ENCODE measurements at regions not wholly inside any gene's neighbourhood (a gene's known extent, or its start where the extent isn't known, plus 50 kb on each side); places are given as distances from the start of the nearest gene placed in this dataset.
"Not testable (repeated sequence)": the region's sequence is repeated elsewhere in the genome, so short reads cannot be mapped to it uniquely, and the experiment has no call there.

- no peak for DNase-seq
- H3K4me1 ChIP-seq (ENCODE audit: control insufficient read depth, insufficient read depth, low read length): no peaks in the 10 kb centered on the region
- H3K27ac ChIP-seq (ENCODE audit: low read length): no peak overlapping the region
- H3K4me3 ChIP-seq (ENCODE audit: low read length): no peak overlapping the region
- WGBS (ENCODE audit: insufficient coverage, low lambda C conversion rate): no CpG with 5 or more reads among the region's 5 CpGs
- H3K27me3 ChIP-seq (ENCODE audit: control insufficient read depth, insufficient read depth, low read length): no peaks in the 10 kb centered on the region
- no peaks in the 10 kb centered on the region for H3K36me3 ChIP-seq (ENCODE audit: control insufficient read depth, insufficient read depth, low read length)
- no peaks in the 10 kb centered on the region for H3K9me3 ChIP-seq (ENCODE audit: control insufficient read depth, low read depth, low read length)
Observed at GRCh38 chr7:108848486-108848885, 278.8 kb downstream of the DNAJB9 start.

GRCh38 chr7:108860615-108861014, 290.9 kb downstream of the DNAJB9 start:
- H3K27me3 ChIP-seq (ENCODE audit: control insufficient read depth, insufficient read depth, low read length): no peaks in the 10 kb centered on the region
- H3K36me3 ChIP-seq (ENCODE audit: control insufficient read depth, insufficient read depth, low read length): no peaks in the 10 kb centered on the region
- H3K4me3 ChIP-seq (ENCODE audit: low read length): no peak overlapping the region
- H3K9me3 ChIP-seq (ENCODE audit: control insufficient read depth, low read depth, low read length): no peaks in the 10 kb centered on the region
- DNase-seq: no peak
- H3K4me1 ChIP-seq (ENCODE audit: control insufficient read depth, insufficient read depth, low read length): no peaks in the 10 kb centered on the region
- no peak overlapping the region for H3K27ac ChIP-seq (ENCODE audit: low read length)

- Histone ChIP-seq H3K9me3 (ENCODE audit: control insufficient read depth, low read depth, low read length) (no peaks in the 10 kb centered on the region), H3K36me3 (ENCODE audit: control insufficient read depth, insufficient read depth, low read length) (no peaks in the 10 kb centered on the region), H3K4me1 (ENCODE audit: control insufficient read depth, insufficient read depth, low read length) (no peaks in the 10 kb centered on the region), H3K27ac (ENCODE audit: low read length) (no peak overlapping the region), H3K27me3 (ENCODE audit: control insufficient read depth, insufficient read depth, low read length) (no peaks in the 10 kb centered on the region), H3K4me3 (ENCODE audit: low read length) (no peak overlapping the region)
- no CpG with 5 or more reads among the region's 2 CpGs for WGBS (ENCODE audit: insufficient coverage, low lambda C conversion rate)
- no peak for DNase-seq
Observed at GRCh38 chr7:108861071-108861470, 291.4 kb downstream of the DNAJB9 start.

GRCh38 chr7:108863227-108863848, 293.7 kb downstream of the DNAJB9 start:
- no CpG with 5 or more reads among the region's 9 CpGs for WGBS (ENCODE audit: insufficient coverage, low lambda C conversion rate)
- H3K9me3 ChIP-seq (ENCODE audit: control insufficient read depth, low read depth, low read length): no peaks in the 10 kb centered on the region
- no peaks in the 10 kb centered on the region for H3K4me1 ChIP-seq (ENCODE audit: control insufficient read depth, insufficient read depth, low read length)
- no peaks in the 10 kb centered on the region for H3K36me3 ChIP-seq (ENCODE audit: control insufficient read depth, insufficient read depth, low read length)
- no peak for DNase-seq
- H3K4me3 ChIP-seq (ENCODE audit: low read length): no peak overlapping the region
- H3K27ac ChIP-seq (ENCODE audit: low read length): no peak overlapping the region
- H3K27me3 ChIP-seq (ENCODE audit: control insufficient read depth, insufficient read depth, low read length): no peaks in the 10 kb centered on the region

- WGBS (ENCODE audit: insufficient coverage, low lambda C conversion rate): 83% methylated on average over 1 of the region's 1 CpG
- Histone ChIP-seq H3K27ac (ENCODE audit: low read length) (no peak overlapping the region), H3K27me3 (ENCODE audit: control insufficient read depth, insufficient read depth, low read length) (no peaks in the 10 kb centered on the region), H3K4me1 (ENCODE audit: control insufficient read depth, insufficient read depth, low read length) (no peaks in the 10 kb centered on the region), H3K4me3 (ENCODE audit: low read length) (no peak overlapping the region), H3K36me3 (ENCODE audit: control insufficient read depth, insufficient read depth, low read length) (no peaks in the 10 kb centered on the region), H3K9me3 (ENCODE audit: control insufficient read depth, low read depth, low read length) (peaks cover 8% of the 10 kb centered on the region)
- no peak for DNase-seq
Observed at GRCh38 chr7:108869070-108869469, 299.4 kb downstream of the DNAJB9 start.

GRCh38 chr7:108875139-108875538, 305.5 kb downstream of the DNAJB9 start:
- H3K4me3 ChIP-seq (ENCODE audit: low read length): no peak overlapping the region
- no CpG with 5 or more reads among the region's 4 CpGs for WGBS (ENCODE audit: insufficient coverage, low lambda C conversion rate)
- no peaks in the 10 kb centered on the region for H3K36me3 ChIP-seq (ENCODE audit: control insufficient read depth, insufficient read depth, low read length)
- no peaks in the 10 kb centered on the region for H3K27me3 ChIP-seq (ENCODE audit: control insufficient read depth, insufficient read depth, low read length)
- peaks cover 13% of the 10 kb centered on the region for H3K9me3 ChIP-seq (ENCODE audit: control insufficient read depth, low read depth, low read length)
- H3K27ac ChIP-seq (ENCODE audit: low read length): no peak overlapping the region
- H3K4me1 ChIP-seq (ENCODE audit: control insufficient read depth, insufficient read depth, low read length): no peaks in the 10 kb centered on the region
- DNase-seq: no peak

GRCh38 chr7:108890862-108891261, 321.2 kb downstream of the DNAJB9 start:
- no peak overlapping the region for H3K4me3 ChIP-seq (ENCODE audit: low read length)
- no CpG with 5 or more reads among the region's 2 CpGs for WGBS (ENCODE audit: insufficient coverage, low lambda C conversion rate)
- no peaks in the 10 kb centered on the region for H3K36me3 ChIP-seq (ENCODE audit: control insufficient read depth, insufficient read depth, low read length)
- no peaks in the 10 kb centered on the region for H3K4me1 ChIP-seq (ENCODE audit: control insufficient read depth, insufficient read depth, low read length)
- no peaks in the 10 kb centered on the region for H3K27me3 ChIP-seq (ENCODE audit: control insufficient read depth, insufficient read depth, low read length)
- no peak for DNase-seq
- H3K9me3 ChIP-seq (ENCODE audit: control insufficient read depth, low read depth, low read length): no peaks in the 10 kb centered on the region
- H3K27ac ChIP-seq (ENCODE audit: low read length): no peak overlapping the region

- Histone ChIP-seq H3K36me3 (ENCODE audit: control insufficient read depth, insufficient read depth, low read length) (no peaks in the 10 kb centered on the region), H3K9me3 (ENCODE audit: control insufficient read depth, low read depth, low read length) (no peaks in the 10 kb centered on the region), H3K4me3 (ENCODE audit: low read length) (no peak overlapping the region), H3K4me1 (ENCODE audit: control insufficient read depth, insufficient read depth, low read length) (no peaks in the 10 kb centered on the region), H3K27me3 (ENCODE audit: control insufficient read depth, insufficient read depth, low read length) (no peaks in the 10 kb centered on the region), H3K27ac (ENCODE audit: low read length) (no peak overlapping the region)
- no peak for DNase-seq
- no CpG with 5 or more reads among the region's 1 CpG for WGBS (ENCODE audit: insufficient coverage, low lambda C conversion rate)
Observed at GRCh38 chr7:108908456-108908855, 338.8 kb downstream of the DNAJB9 start.

- Histone ChIP-seq H3K36me3 (ENCODE audit: control insufficient read depth, insufficient read depth, low read length) (no peaks in the 10 kb centered on the region), H3K4me1 (ENCODE audit: control insufficient read depth, insufficient read depth, low read length) (no peaks in the 10 kb centered on the region), H3K4me3 (ENCODE audit: low read length) (no peak overlapping the region), H3K27me3 (ENCODE audit: control insufficient read depth, insufficient read depth, low read length) (no peaks in the 10 kb centered on the region), H3K27ac (ENCODE audit: low read length) (no peak overlapping the region), H3K9me3 (ENCODE audit: control insufficient read depth, low read depth, low read length) (peaks cover 3% of the 10 kb centered on the region)
- no peak for DNase-seq
- 100% methylated on average over 1 of the region's 1 CpG for WGBS (ENCODE audit: insufficient coverage, low lambda C conversion rate)
Observed at GRCh38 chr7:108911016-108911415, 341.3 kb downstream of the DNAJB9 start.

GRCh38 chr7:108920490-108920889, 350.8 kb downstream of the DNAJB9 start:
- Histone ChIP-seq H3K4me3 (ENCODE audit: low read length) (no peak overlapping the region), H3K27me3 (ENCODE audit: control insufficient read depth, insufficient read depth, low read length) (no peaks in the 10 kb centered on the region), H3K27ac (ENCODE audit: low read length) (no peak overlapping the region), H3K36me3 (ENCODE audit: control insufficient read depth, insufficient read depth, low read length) (no peaks in the 10 kb centered on the region), H3K4me1 (ENCODE audit: control insufficient read depth, insufficient read depth, low read length) (no peaks in the 10 kb centered on the region), H3K9me3 (ENCODE audit: control insufficient read depth, low read depth, low read length) (peaks cover 6% of the 10 kb centered on the region)
- no CpG with 5 or more reads among the region's 1 CpG for WGBS (ENCODE audit: insufficient coverage, low lambda C conversion rate)
- DNase-seq: no peak

GRCh38 chr7:108943048-108943447, 373.4 kb downstream of the DNAJB9 start:
- H3K27me3 ChIP-seq (ENCODE audit: control insufficient read depth, insufficient read depth, low read length); H3K9me3 ChIP-seq (ENCODE audit: control insufficient read depth, low read depth, low read length); H3K27ac ChIP-seq (ENCODE audit: low read length); H3K4me1 ChIP-seq (ENCODE audit: control insufficient read depth, insufficient read depth, low read length); DNase-seq; H3K4me3 ChIP-seq (ENCODE audit: low read length); H3K36me3 ChIP-seq (ENCODE audit: control insufficient read depth, insufficient read depth, low read length): not testable (repeated sequence)
- no CpG with 5 or more reads among the region's 14 CpGs for WGBS (ENCODE audit: insufficient coverage, low lambda C conversion rate)
